ENCODE measurements at regions not wholly inside any gene's neighbourhood (a gene's known extent, or its start where the extent isn't known, plus 50 kb on each side); places are given as distances from the start of the nearest gene placed in this dataset.

DNA sequence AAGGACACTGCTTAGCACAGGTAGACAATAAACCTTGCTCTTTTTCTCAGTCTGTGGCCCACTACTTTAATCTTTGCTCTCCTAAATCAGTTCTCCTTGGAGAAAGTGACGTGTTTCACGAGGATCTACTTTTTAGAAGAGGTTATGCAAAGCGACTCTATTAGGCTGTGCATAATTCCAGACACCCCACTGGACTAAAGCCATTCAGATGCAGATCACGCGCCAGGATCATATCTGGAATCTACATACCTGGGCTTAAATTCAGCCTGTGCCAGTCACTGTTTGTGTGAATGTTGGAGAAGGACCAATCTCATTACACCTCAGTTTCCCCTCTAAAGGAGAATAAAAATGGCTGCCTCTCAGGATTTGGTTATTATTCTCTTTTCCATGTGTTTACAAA is 413.0 kb upstream of the MYT1L start:
- TF ChIP-seq CTCF (IDR thresholded peaks at IDR 0.05) (no peak), POLR2A (IDR thresholded peaks at IDR 0.05) (no peak)
